HG02588 (cell line): ENCODE measurements at regions not wholly inside any gene's neighbourhood (a gene's known extent, or its start where the extent isn't known, plus 50 kb on each side); places are given as distances from the start of the nearest gene placed in this dataset.

Experiments
- ATAC-seq: cut with Tn5 transposase; IDR thresholded peaks from one replicate; pipeline ENCODE4 v1.9.1; 2021; ENCODE audit warnings: mild to moderate bottlenecking, moderate library complexity; ENCODE audit not compliant: unreplicated experiment

GRCh38 chr2:217153510-217153909 lies 293.6 kb upstream of the TNP1 start:
- ATAC-seq = no peak

GRCh38 chr2:217152831-217153230 lies 293.0 kb upstream of the TNP1 start:
- no peak for ATAC-seq

GRCh38 chr2:217151509-217152206 lies 291.8 kb upstream of the TNP1 start:
- no peak for ATAC-seq

GRCh38 chr2:217150236-217150635 lies 290.4 kb upstream of the TNP1 start:
- no peak for ATAC-seq

GRCh38 chr2:217149087-217149660 lies 289.3 kb upstream of the TNP1 start:
- ATAC-seq = no peak

GRCh38 chr2:217147818-217148217 lies 288.0 kb upstream of the TNP1 start:
- ATAC-seq = no peak

GRCh38 chr2:217146956-217147355 lies 287.1 kb upstream of the TNP1 start:
- ATAC-seq = no peak

- ATAC-seq = no peak
Measured at GRCh38 chr2:217142649-217143266, 282.9 kb upstream of the TNP1 start.

- no peak for ATAC-seq
Measured at GRCh38 chr2:217138284-217138683, 278.4 kb upstream of the TNP1 start.

- no peak for ATAC-seq
Measured at GRCh38 chr2:217127744-217128143, 267.9 kb upstream of the TNP1 start.

GRCh38 chr2:217125014-217125413 lies 265.1 kb upstream of the TNP1 start:
- ATAC-seq = no peak

- no peak for ATAC-seq
Measured at GRCh38 chr2:217124050-217124449, 264.2 kb upstream of the TNP1 start.

GRCh38 chr2:217121565-217121964 lies 261.7 kb upstream of the TNP1 start:
- no peak for ATAC-seq

GRCh38 chr2:217120429-217120828 lies 260.6 kb upstream of the TNP1 start:
- ATAC-seq = no peak

GRCh38 chr2:217118559-217119284 lies 258.9 kb upstream of the TNP1 start:
- no peak for ATAC-seq

GRCh38 chr2:217117523-217117922 lies 257.7 kb upstream of the TNP1 start:
- no peak for ATAC-seq

GRCh38 chr2:217116610-217117009 lies 256.7 kb upstream of the TNP1 start:
- ATAC-seq = no peak

GRCh38 chr2:217114117-217114516 lies 254.3 kb upstream of the TNP1 start:
- no peak for ATAC-seq

- ATAC-seq = no peak
Measured at GRCh38 chr2:217113491-217113890, 253.6 kb upstream of the TNP1 start.

- no peak for ATAC-seq
Measured at GRCh38 chr2:217110550-217110949, 250.7 kb upstream of the TNP1 start.

- no peak for ATAC-seq
Measured at GRCh38 chr2:217108575-217109027, 248.7 kb upstream of the TNP1 start.

GRCh38 chr2:217108086-217108485 lies 248.2 kb upstream of the TNP1 start:
- no peak for ATAC-seq
